Gastroesophageal sphincter (tissue), 3 donors: ENCODE measurements at regions not wholly inside any gene's neighbourhood (a gene's known extent, or its start where the extent isn't known, plus 50 kb on each side); places are given as distances from the start of the nearest gene placed in this dataset.

Source experiments
- CTCF ChIP-seq, 4 experiments: fragments of 200-600 bp in 2 of 4; fragments of 450-650 bp in 2 of 4; sonication (generic) in 1 of 4; IDR thresholded peaks; one replicate each; pipeline ENCODE4 v1.5.1; 2017 to 2019; ENCODE audit warnings: antibody characterized with exemption in 4 of 4, mild to moderate bottlenecking in 2 of 4, moderate library complexity in 2 of 4
- POLR2A ChIP-seq, 2 donors: fragments of 450-650 bp; IDR thresholded peaks; one replicate each; pipeline ENCODE4 v1.6.1; 2017; ENCODE audit warnings: antibody characterized with exemption in 2 of 2, mild to moderate bottlenecking in 2 of 2, moderate library complexity in 1 of 2
- POLR2AphosphoS5 ChIP-seq: sonication (generic); formaldehyde crosslinking; IDR thresholded peaks from one replicate; pipeline ENCODE4 v1.6.1; 2017; ENCODE audit warnings: antibody characterized with exemption

GRCh38 chr5:74031536-74031935 is 405.5 kb downstream of the ARHGEF28 start:
- TF ChIP-seq CTCF (IDR thresholded peaks at IDR 0.05) (no peak), POLR2AphosphoS5 (no peak), POLR2A (IDR thresholded peaks at IDR 0.05) (no peak)
